Endodermal cell (in vitro differentiated cells): ENCODE measurements at regions not wholly inside any gene's neighbourhood (a gene's known extent, or its start where the extent isn't known, plus 50 kb on each side); places are given as distances from the start of the nearest gene placed in this dataset.

Experiments
- DNase-seq: peaks from one replicate; pipeline ENCODE4 v3.0.0-alpha.2; 2017
- H3K27ac ChIP-seq: 2 replicates; pipeline ENCODE4 v1.5.1; 2013; ENCODE audit warnings: mild to moderate bottlenecking, low read depth, low read length, moderate library complexity
- H3K27me3 ChIP-seq: 2 replicates; pipeline ENCODE4 v1.6.1; 2013; ENCODE audit warnings: mild to moderate bottlenecking, low read length, moderate library complexity; ENCODE audit not compliant: insufficient read depth, control insufficient read depth, poor library complexity, severe bottlenecking
- H3K36me3 ChIP-seq: 2 replicates; pipeline ENCODE4 v1.7.0; 2013; ENCODE audit warnings: mild to moderate bottlenecking, low read length, moderate library complexity; ENCODE audit not compliant: control insufficient read depth, insufficient read depth
- H3K4me1 ChIP-seq: one replicate; pipeline ENCODE4 v1.7.0; 2013; ENCODE audit warnings: low read length; ENCODE audit not compliant: control insufficient read depth, insufficient read depth
- H3K4me3 ChIP-seq: 2 replicates; pipeline ENCODE4 v1.5.1; 2013; ENCODE audit warnings: mild to moderate bottlenecking, low read length, moderate library complexity
- H3K9ac ChIP-seq: 2 replicates; pipeline ENCODE4 v1.6.1; 2013; ENCODE audit warnings: mild to moderate bottlenecking, low read length, moderate library complexity; ENCODE audit not compliant: poor library complexity, severe bottlenecking; ENCODE audit errors: extremely low read depth
- H3K9me3 ChIP-seq: 2 replicates; pipeline ENCODE4 v1.6.1; 2013; ENCODE audit warnings: mild to moderate bottlenecking, low read length, moderate library complexity; ENCODE audit not compliant: control insufficient read depth
- H3K27ac Mint-ChIP-seq: 2 replicates; pipeline ENCODE4 v1.8.0; 2020; ENCODE audit warnings: mixed read lengths
- H3K27me3 Mint-ChIP-seq: 2 replicates; pipeline ENCODE4 v1.8.0; 2021; ENCODE audit warnings: mild to moderate bottlenecking, mixed read lengths; ENCODE audit not compliant: insufficient read depth
- H3K36me3 Mint-ChIP-seq: 2 replicates; pipeline ENCODE4 v1.8.0; 2020; ENCODE audit warnings: low read depth, mixed read lengths
- H3K4me1 Mint-ChIP-seq: 2 replicates; pipeline ENCODE4 v1.8.0; 2020; ENCODE audit warnings: mixed read lengths
- H3K4me3 Mint-ChIP-seq: 2 replicates; pipeline ENCODE4 v1.8.0; 2020; ENCODE audit warnings: mild to moderate bottlenecking, moderate library complexity, mixed read lengths
- H3K9me3 Mint-ChIP-seq: 2 replicates; pipeline ENCODE4 v1.8.0; 2020; ENCODE audit warnings: mild to moderate bottlenecking, mixed read lengths
- WGBS, 2 experiments: methylation state at CpG; one replicate each; pipeline versions ENCODE4 v1.1.5 to v1.1.7; 2013; ENCODE audit warnings: missing lambda C conversion rate in 2 of 2, mixed read lengths in 1 of 2; ENCODE audit not compliant: insufficient coverage in 1 of 2, insufficient read length in 1 of 2; 5-methylcytosine and 5-hydroxymethylcytosine counted together
- TF ChIP-seq, protein P1 (sequence below): fragments of 200-600 bp; sonication (generic); conservative IDR thresholded peaks from 2 replicates; pipeline ENCODE4 v1.5.0; 2021; ENCODE audit warnings: antibody characterized with exemption, mild to moderate bottlenecking

DNA sequence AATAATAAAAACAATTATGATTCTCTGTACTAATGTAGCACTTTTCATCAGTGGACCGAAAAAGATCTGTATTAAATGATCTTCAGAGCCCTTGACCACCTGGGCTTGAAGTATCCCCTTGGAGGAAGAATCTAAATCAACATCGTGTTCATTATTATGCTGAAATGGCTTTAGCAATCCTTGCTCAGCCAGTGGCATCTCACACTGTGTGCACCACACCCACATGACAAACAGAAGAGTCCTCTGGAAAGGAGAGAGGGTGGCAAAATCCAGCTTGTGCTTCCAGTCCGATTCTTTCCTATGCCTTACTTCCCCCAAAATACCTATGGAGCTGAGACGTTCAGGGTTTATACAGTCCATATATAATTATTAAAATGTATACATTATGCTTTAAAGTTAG is 318.5 kb upstream of the RUNX1 start:
- 84 to 100% methylated on average over 1 to 2 of the region's 4 CpGs for WGBS, 2 experiments
- H3K9ac ChIP-seq, result no peak overlapping the region
- H3K4me3 Mint-ChIP-seq, result no peak overlapping the region
- H3K4me1 ChIP-seq, result no peaks in the 10 kb centered on the region
- no peak for DNase-seq
- no peaks in the 10 kb centered on the region for H3K9me3 ChIP-seq
- no peaks in the 10 kb centered on the region for H3K27me3 ChIP-seq
- no peaks in the 10 kb centered on the region for H3K36me3 Mint-ChIP-seq
- H3K27me3 Mint-ChIP-seq, result no peaks in the 10 kb centered on the region
- peaks cover 10% of the 10 kb centered on the region for H3K4me1 Mint-ChIP-seq
- no peak overlapping the region for H3K27ac Mint-ChIP-seq
- H3K36me3 ChIP-seq, result no peaks in the 10 kb centered on the region
- no peak overlapping the region for H3K4me3 ChIP-seq
- TF ChIP-seq, protein P1, sequence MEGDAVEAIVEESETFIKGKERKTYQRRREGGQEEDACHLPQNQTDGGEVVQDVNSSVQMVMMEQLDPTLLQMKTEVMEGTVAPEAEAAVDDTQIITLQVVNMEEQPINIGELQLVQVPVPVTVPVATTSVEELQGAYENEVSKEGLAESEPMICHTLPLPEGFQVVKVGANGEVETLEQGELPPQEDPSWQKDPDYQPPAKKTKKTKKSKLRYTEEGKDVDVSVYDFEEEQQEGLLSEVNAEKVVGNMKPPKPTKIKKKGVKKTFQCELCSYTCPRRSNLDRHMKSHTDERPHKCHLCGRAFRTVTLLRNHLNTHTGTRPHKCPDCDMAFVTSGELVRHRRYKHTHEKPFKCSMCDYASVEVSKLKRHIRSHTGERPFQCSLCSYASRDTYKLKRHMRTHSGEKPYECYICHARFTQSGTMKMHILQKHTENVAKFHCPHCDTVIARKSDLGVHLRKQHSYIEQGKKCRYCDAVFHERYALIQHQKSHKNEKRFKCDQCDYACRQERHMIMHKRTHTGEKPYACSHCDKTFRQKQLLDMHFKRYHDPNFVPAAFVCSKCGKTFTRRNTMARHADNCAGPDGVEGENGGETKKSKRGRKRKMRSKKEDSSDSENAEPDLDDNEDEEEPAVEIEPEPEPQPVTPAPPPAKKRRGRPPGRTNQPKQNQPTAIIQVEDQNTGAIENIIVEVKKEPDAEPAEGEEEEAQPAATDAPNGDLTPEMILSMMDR, result no peak
- no peak overlapping the region for H3K27ac ChIP-seq
- H3K9me3 Mint-ChIP-seq, result peaks cover 7% of the 10 kb centered on the region

- Histone ChIP-seq H3K36me3 (no peaks in the 10 kb centered on the region), H3K27me3 (no peaks in the 10 kb centered on the region), H3K4me1 (no peaks in the 10 kb centered on the region), H3K9ac (no peak overlapping the region), H3K9me3 (no peaks in the 10 kb centered on the region), H3K27ac (no peak overlapping the region), H3K4me3 (no peak overlapping the region)
- DNase-seq, result no peak
- Mint-ChIP-seq H3K27ac (no peak overlapping the region), H3K4me1 (peaks cover 8% of the 10 kb centered on the region), H3K27me3 (no peaks in the 10 kb centered on the region), H3K4me3 (no peak overlapping the region), H3K9me3 (peaks cover 7% of the 10 kb centered on the region), H3K36me3 (no peaks in the 10 kb centered on the region)
- WGBS, 2 experiments, result 80 to 89% methylated on average over 1 to 5 of the region's 5 CpGs
- TF ChIP-seq, protein P1, result no peak
Measured at GRCh38 chr21:35366394-35367080, 317.4 kb upstream of the RUNX1 start.

- no peaks in the 10 kb centered on the region for H3K9me3 ChIP-seq
- no peaks in the 10 kb centered on the region for H3K4me1 ChIP-seq
- Mint-ChIP-seq H3K4me3 (no peak overlapping the region), H3K9me3 (peaks cover 7% of the 10 kb centered on the region), H3K36me3 (no peaks in the 10 kb centered on the region), H3K4me1 (peaks cover 6% of the 10 kb centered on the region), H3K27me3 (no peaks in the 10 kb centered on the region), H3K27ac (no peak overlapping the region)
- H3K4me3 ChIP-seq, result no peak overlapping the region
- WGBS, 2 experiments, result 92 to 94% methylated on average over 6 of the region's 6 CpGs
- H3K9ac ChIP-seq, result no peak overlapping the region
- no peaks in the 10 kb centered on the region for H3K27me3 ChIP-seq
- no peak for DNase-seq
- no peaks in the 10 kb centered on the region for H3K36me3 ChIP-seq
- TF ChIP-seq, protein P1, result no peak
- H3K27ac ChIP-seq, result no peak overlapping the region
Measured at GRCh38 chr21:35363458-35363857, 314.4 kb upstream of the RUNX1 start.
